ENCODE measurements at regions not wholly inside any gene's neighbourhood (a gene's known extent, or its start where the extent isn't known, plus 50 kb on each side); places are given as distances from the start of the nearest gene placed in this dataset.
"Not testable (repeated sequence)": the region's sequence is repeated elsewhere in the genome, so short reads cannot be mapped to it uniquely, and the experiment has no call there.

DNA sequence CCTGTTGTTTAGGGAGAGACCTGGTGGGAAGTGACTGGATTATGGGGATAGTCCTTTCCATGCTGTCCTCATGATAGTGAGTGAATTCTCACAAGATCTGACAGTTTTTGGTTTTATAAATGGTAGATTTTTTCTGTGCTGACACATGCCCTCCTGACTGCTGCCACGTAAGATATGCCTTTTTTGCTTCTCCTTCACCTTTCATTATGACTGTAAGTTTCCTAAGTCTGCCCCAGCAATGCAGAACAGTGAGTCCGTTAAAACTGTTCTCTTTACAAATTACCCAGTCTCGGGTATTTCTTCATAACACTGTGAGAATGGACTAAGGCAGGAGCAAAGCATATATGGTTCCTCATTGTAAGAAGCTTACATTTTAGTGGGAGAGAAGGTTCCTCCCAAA lies 1727.2 kb downstream of the NCAM2 start:
- no peak for TF ChIP-seq POLR2A (IDR thresholded peaks at IDR 0.05; ENCODE audit: low read depth, low read length)
- FAIRE-seq (no peak), DNase-seq (ENCODE audit: insufficient read length, low spot score) (no peak)

DNA sequence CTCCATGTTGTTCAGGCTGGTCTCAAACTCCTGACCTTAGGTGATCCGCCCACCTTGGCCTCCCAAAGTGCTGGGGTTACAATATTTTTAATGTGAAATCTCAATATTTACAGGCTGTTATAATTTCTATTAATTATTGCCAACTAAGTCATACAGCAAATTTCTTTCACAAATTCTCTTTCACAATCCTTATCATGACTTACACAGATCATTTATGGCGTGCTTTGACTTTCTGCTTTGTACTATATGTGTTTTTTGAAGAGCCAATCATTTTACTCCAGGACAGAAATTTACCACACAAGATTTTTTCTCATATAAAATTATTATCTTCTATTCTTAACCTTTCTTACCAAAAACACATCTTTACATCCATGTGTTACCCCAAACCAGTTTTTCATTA lies 1729.9 kb downstream of the NCAM2 start:
- no peak for TF ChIP-seq POLR2A (IDR thresholded peaks at IDR 0.05; ENCODE audit: low read depth, low read length)
- FAIRE-seq (no peak), DNase-seq (ENCODE audit: insufficient read length, low spot score) (no peak)

DNA sequence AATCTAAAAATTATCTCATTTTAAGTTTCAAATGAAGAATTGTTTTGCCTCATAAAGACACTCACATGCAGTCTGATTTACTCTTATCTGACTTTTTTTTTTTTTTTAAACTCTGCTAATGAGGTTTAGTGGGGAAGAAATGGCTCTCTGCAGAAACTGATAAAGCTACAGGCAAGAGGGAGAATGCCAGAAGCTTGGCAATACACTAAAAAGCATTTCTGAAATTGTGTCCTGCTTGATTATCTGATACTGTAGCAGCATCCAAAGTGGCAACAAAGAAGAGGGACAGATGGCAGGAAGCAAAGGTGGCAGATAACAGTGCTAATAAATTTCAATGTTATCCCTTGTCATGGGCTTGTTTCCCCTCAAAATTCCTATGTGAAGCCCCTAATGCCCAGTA lies 1744.9 kb downstream of the NCAM2 start:
- no peak for DNase-seq (ENCODE audit: insufficient read length, low spot score)
- no peak for FAIRE-seq
- no peak for TF ChIP-seq POLR2A (IDR thresholded peaks at IDR 0.05; ENCODE audit: low read depth, low read length)

DNA sequence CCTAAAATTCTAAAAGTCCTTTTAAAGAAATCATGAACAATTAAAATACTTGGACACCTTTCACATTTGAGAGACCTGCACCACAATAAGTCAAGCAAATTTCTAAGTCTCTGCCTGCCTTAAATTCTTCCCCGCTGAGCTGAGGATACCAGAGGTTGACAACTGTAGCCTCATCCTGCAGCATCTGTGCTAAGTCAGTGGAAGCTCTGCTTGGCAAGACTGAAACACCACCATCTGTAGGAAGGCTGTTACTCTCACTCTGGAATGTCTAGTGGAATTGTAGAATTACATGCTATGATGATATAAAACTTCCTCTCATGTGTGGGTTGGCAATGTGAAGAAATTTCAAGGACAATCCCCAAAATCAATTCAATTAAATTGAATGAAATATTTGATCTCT lies 1756.5 kb downstream of the NCAM2 start:
- no peak for TF ChIP-seq POLR2A (IDR thresholded peaks at IDR 0.05; ENCODE audit: low read depth, low read length)
- FAIRE-seq (no peak), DNase-seq (ENCODE audit: insufficient read length, low spot score) (no peak)

DNA sequence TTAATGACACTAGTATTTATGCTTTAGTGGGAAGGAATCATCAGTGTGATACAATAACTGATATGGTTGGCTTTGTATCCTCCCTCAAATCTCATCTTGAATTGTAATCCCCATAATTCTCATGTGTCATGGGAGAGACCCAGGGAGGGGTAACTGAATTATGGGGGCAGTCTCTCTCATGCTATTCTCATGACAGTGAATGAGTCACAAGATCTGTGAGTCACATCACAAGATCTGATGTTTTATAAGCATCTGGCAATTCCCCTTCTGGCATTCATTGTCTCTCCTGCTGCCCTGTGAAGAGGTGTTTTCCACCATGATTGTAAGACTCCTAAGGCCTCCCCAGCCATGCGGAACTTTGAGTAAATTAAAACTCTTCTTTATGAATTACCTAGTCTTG lies 1760.3 kb downstream of the NCAM2 start:
- DNase-seq (ENCODE audit: insufficient read length, low spot score) = no peak
- no peak for TF ChIP-seq POLR2A (IDR thresholded peaks at IDR 0.05; ENCODE audit: low read depth, low read length)
- no peak for FAIRE-seq

DNA sequence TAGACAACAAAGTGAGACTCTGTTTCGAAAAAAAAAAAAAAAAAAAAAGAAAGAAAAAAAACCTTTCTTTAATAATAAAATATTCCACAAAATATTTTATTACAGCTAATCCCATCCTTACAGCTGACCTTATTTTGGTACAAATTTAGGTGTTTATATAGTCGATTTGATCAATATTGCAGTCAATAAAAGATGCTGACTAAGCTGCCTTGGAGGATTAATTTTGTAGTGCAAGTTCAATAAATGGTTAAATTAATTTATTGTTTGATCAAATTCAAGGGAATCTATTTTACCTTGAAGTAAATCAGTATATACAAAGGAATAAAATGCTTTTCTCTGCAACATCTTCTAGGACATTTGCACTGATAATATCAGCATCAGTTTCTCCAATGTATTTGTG lies 1764.3 kb downstream of the NCAM2 start:
- FAIRE-seq (no peak), DNase-seq (ENCODE audit: insufficient read length, low spot score) (no peak)
- no peak for TF ChIP-seq POLR2A (IDR thresholded peaks at IDR 0.05; ENCODE audit: low read depth, low read length)

DNA sequence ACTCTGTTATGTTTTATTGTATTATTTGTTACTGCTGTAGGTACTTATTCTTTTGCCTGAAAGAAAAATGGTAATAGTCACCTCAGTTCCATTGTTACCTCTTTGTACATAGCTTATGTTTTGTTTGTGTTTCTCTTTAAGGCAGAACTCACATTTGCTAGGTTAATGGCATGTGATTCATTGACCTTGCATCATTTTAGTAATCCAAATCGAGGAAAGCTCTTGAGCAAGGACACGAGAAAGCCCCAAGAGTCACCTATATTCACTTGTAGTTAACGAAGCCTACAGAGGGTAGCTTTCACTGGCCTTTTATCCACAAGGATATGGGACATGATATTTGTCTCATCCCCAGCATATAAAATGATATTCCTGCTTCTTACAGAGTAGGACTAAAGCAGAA lies 1765.2 kb downstream of the NCAM2 start:
- no peak for TF ChIP-seq POLR2A (IDR thresholded peaks at IDR 0.05; ENCODE audit: low read depth, low read length)
- FAIRE-seq (peak; percentile 27), DNase-seq (ENCODE audit: insufficient read length, low spot score) (no peak)

DNA sequence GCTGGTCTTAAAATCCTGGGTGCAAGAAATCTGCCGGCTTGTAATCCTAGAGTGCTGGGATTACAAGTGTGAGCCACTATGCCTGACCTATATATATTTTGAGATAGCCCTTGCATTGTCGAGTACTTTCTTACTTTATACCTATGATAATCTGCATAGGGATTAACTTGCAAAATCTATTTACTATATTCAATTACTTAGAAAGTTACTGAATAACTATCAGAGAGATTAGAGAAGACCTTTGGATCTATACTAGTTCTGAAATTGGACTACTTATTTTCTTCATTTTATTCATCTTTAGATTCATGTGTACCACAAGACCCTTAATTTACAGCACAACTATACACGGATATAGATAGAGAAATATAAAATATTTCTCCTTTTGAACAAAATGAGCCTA lies 1766.0 kb downstream of the NCAM2 start:
- TF ChIP-seq POLR2A (IDR thresholded peaks at IDR 0.05; ENCODE audit: low read depth, low read length) = no peak
- FAIRE-seq (no peak), DNase-seq (ENCODE audit: insufficient read length, low spot score) (no peak)

DNA sequence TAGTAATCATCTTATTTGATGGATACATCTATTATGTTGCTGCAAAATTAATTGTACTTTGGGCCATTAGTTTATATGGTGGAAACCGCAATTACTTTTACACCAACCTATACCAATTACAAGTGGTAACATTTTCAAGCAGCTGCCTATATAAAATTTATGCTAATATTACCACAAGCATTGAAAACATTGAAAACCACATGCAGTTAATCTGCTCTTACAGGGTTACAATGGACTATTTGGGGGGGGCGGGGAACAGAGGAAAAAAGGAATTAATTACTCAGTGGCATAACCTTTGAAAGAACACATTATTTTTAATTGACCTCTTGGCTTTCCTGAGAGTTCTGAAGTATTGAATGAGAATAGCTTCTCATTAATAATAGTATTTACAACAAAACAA lies 1793.2 kb downstream of the NCAM2 start:
- no peak for TF ChIP-seq POLR2A (IDR thresholded peaks at IDR 0.05; ENCODE audit: low read depth, low read length)
- DNase-seq (ENCODE audit: insufficient read length, low spot score) (no peak), FAIRE-seq (no peak)

DNA sequence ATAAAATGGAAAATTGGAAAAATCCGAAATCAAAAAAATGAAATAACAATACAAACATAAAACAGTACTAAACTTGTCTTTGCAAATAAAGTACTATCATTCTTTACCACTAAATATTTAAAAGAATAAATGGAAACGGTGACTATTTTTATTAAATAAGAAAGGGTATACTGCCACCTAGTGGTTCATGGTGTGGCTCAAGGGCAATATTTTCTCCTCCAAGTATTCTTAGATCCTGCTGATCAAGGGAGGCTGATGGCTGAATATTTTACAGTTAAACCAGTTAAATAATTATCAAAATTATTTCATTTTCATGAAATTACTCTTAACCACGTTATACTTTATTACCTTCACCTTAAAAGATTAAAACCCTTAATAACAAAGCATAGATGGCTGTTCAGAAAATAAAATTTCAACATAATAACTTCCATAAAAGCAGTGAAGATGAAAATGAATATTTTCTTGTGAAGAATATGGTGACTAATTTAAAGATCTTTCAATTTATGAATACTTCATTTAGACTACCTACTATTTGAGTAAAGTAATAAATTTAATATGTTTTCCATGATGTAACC lies 1793.9 kb downstream of the NCAM2 start:
- FAIRE-seq (peak; percentile 61), DNase-seq (ENCODE audit: insufficient read length, low spot score) (no peak)
- no peak for TF ChIP-seq POLR2A (IDR thresholded peaks at IDR 0.05; ENCODE audit: low read depth, low read length)

DNA sequence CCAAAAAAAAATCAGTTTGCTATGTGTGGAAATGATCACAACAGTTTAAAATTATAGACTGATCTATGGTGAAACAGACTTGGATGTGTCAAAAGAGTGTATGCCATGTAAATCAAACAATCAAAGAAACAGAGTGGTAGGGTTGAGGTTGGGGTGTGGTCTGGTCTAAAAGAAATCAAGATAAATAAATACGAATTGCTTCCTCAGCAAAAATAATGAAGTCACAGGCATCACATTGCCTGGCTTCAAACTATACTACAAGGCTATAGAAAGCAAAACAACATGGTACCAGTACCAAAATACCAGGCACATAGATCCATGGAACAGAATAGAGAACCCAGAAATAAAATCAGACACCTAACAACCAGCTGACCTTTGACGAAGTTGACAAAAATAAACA lies 1796.9 kb downstream of the NCAM2 start:
- DNase-seq (ENCODE audit: insufficient read length, low spot score) = no peak
- no peak for TF ChIP-seq POLR2A (IDR thresholded peaks at IDR 0.05; ENCODE audit: low read depth, low read length)
- no peak for FAIRE-seq

DNA sequence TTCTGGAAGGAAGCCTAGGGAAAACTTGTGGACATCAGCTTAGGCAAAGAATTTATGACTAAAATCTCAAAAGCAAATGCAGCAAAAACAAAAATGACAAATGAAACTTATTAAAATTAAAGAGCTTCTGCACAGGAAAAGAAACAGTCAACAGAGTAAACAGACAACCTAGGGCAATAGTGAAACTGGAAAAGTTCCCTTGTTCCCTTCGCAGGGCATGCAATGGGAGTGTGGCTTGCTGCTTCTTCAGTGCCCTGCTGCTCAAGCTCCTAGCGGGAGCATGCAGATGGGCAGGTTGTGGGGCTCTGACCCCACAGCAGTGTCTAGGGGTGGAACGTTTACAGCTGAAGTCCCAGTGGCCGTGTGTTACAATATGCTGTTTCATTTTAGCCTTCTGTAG lies 1797.4 kb downstream of the NCAM2 start:
- DNase-seq (ENCODE audit: insufficient read length, low spot score) = no peak
- FAIRE-seq = no peak
- TF ChIP-seq POLR2A (IDR thresholded peaks at IDR 0.05; ENCODE audit: low read depth, low read length) = no peak

DNA sequence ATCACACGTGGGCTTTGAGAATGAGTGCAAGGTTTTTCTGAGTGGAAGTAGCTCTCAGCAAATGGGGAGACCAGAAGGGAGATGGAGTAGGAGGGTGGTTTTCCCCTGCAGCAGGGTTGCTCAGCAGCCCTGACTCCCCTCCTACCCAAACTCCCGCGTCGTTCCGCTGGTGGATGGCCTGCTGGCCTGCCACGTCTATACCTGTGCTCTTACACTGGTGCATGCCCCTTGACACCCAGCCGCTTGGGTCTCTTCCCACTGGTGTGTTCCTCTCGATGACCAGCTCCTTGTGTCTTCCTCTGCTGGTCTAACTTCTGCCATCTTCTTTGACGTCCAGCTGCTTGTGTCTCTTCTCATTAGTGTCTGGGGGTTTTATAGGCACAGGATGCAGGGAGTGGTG lies 1797.9 kb downstream of the NCAM2 start:
- FAIRE-seq (no peak), DNase-seq (ENCODE audit: insufficient read length, low spot score) (no peak)
- no peak for TF ChIP-seq POLR2A (IDR thresholded peaks at IDR 0.05; ENCODE audit: low read depth, low read length)

DNA sequence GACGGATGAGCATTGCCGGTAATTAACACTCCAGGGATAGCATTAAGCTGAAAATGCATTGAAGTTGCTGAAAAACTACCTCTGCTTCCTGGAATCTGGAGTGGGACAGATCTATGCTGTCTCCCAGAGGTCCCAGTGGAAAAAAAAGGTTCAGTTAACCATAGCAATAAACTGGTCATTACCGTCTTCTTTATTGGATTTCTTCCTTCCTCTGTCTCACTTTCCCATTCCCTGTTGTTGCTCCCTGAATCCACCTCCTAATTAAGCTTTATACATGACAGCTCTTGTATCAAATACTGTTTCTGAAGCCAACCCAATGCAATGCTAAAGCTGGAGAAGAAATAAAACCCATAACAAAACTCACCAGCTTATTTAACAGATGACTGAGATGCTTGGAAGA lies 1805.9 kb downstream of the NCAM2 start:
- TF ChIP-seq POLR2A (IDR thresholded peaks at IDR 0.05; ENCODE audit: low read depth, low read length) = no peak
- no peak for FAIRE-seq

DNA sequence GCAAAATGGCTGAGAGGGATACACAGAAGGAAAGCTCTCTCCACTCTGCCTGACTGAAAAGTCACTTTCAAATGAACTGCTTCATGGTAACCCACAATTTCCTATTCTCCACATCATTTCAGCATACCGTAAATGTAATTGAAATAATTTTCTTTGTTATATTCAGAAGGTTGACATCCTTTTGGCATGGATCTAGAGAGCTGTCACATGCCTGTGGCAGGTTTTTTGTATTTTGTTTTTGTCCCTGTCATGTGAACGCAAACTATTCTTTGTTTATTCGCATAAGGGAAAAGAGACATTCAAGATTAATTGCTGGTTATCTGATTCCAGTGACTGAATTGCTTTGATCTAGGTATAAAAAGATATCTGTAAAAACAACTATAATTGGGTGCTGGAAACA lies 1808.1 kb downstream of the NCAM2 start:
- no peak for FAIRE-seq
- TF ChIP-seq POLR2A (IDR thresholded peaks at IDR 0.05; ENCODE audit: low read depth, low read length) = no peak
- DNase-seq (ENCODE audit: insufficient read length, low spot score) = no peak

More for the DNA sequence above, 1805.9 kb downstream of the NCAM2 start:
- DNase-seq (ENCODE audit: insufficient read length, low spot score) = no peak

DNA sequence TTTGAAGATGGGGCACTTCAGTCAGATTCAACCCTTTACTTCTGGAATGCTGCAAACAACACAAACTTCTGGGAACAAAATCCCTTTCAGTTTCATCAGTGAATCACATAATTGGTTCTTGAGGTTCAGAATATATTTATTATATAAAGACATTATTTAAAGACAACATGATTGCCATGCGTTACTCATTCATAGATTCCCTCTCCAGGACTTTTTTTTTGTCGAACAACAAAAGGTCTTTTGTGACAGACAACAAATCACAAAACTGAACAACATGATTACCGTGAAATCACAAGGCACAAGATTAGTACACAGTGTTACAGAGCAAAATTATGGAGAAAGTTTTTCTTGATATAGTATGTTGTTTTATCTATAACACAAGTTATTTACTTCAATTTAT lies 1815.0 kb downstream of the NCAM2 start:
- DNase-seq (ENCODE audit: insufficient read length, low spot score) = no peak
- FAIRE-seq = no peak
- no peak for TF ChIP-seq POLR2A (IDR thresholded peaks at IDR 0.05; ENCODE audit: low read depth, low read length)

DNA sequence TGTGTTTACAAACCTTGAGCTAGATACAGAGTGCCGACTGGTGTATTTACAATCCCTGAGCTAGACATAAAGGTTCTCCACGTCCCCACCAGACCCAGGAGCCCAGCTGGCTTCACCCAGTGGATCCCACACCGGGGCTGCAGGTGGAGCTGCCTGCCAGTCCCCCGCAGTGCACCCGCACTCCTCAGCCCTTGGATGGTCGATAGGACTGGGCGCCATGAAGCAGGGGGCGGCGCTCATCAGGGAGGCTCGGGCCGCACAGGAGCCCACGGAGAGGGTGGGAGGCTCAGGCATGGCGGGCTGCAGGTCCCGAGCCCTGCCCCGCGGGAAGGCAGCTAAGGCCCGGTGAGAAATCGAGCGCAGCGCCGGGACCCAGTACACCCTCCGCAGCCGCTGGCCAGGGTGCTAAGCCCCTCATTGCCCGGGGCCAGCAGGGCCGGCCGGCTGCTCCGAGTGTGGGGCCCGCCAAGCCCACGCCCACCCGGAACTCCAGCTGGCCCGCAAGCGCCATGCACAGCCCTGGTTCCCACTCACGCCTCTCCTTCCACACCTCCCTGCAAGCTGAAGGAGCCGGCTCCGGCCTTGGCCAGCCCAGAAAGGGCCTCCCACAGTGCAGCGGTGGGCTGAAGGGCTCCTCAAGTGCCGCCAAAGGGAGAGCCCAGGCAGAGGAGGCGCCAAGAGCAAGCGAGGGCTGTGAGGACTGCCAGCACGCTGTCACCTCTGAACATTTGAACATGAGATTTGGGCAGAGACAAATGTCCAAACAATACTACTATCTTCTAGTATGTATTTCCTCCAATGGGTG lies 1820.7 kb downstream of the NCAM2 start:
- DNase-seq (ENCODE audit: insufficient read length, low spot score); FAIRE-seq: not testable (repeated sequence)

Data from H54 (cell line).